ENCODE measurements at regions not wholly inside any gene's neighbourhood (a gene's known extent, or its start where the extent isn't known, plus 50 kb on each side); places are given as distances from the start of the nearest gene placed in this dataset.

DNA sequence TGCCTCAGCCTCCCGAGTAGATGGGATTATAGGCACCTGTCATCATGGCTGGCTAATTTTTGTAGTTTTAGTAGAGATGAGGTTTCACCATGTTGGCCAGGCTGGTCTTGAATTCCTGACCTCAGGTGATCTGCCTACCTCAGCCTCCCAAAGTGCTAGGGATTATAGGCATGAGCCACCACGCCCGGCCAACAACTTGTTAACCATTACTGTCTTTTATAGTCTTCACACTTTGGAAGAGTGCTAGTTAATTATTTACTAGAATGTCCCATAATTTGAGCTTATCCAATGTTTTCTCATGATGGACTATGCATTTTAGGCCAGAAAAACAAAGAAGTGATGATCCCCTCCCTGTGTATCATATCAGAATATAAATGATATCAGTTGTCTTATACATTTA lies 288.6 kb upstream of the CBLB start:
- Mint-ChIP-seq H3K4me3 (no peak overlapping the region), H3K9me3 (no peaks in the 10 kb centered on the region), H3K36me3 (no peaks in the 10 kb centered on the region), H3K27me3 (ENCODE audit: insufficient read depth, low read depth) (no peaks in the 10 kb centered on the region), H3K27ac (no peak overlapping the region), H3K4me1 (no peaks in the 10 kb centered on the region)
- Histone ChIP-seq H3K27me3 (no peaks in the 10 kb centered on the region), H3K9me3 (ENCODE audit: low read depth) (no peaks in the 10 kb centered on the region), H3F3A (ENCODE audit: low read depth) (no peaks in the 10 kb centered on the region), H3K4me3 (no peak overlapping the region), H3K79me2 (ENCODE audit: low read depth) (no peaks in the 10 kb centered on the region), H3K9ac (no peak overlapping the region), H3K4me1 (no peaks in the 10 kb centered on the region), H3K27ac (no peak overlapping the region), H4K20me1 (ENCODE audit: low read depth) (no peaks in the 10 kb centered on the region), H3K4me2 (no peak overlapping the region), H3K36me3 (no peaks in the 10 kb centered on the region), H2AFZ (replicated peaks) (no peak overlapping the region)
- TF ChIP-seq EZH2 (IDR thresholded peaks at IDR 0.05) (no peak), EZH2phosphoT487 (IDR thresholded peaks at IDR 0.05) (no peak)
- TF ChIP-seq, protein P1, sequence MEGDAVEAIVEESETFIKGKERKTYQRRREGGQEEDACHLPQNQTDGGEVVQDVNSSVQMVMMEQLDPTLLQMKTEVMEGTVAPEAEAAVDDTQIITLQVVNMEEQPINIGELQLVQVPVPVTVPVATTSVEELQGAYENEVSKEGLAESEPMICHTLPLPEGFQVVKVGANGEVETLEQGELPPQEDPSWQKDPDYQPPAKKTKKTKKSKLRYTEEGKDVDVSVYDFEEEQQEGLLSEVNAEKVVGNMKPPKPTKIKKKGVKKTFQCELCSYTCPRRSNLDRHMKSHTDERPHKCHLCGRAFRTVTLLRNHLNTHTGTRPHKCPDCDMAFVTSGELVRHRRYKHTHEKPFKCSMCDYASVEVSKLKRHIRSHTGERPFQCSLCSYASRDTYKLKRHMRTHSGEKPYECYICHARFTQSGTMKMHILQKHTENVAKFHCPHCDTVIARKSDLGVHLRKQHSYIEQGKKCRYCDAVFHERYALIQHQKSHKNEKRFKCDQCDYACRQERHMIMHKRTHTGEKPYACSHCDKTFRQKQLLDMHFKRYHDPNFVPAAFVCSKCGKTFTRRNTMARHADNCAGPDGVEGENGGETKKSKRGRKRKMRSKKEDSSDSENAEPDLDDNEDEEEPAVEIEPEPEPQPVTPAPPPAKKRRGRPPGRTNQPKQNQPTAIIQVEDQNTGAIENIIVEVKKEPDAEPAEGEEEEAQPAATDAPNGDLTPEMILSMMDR (IDR thresholded peaks at IDR 0.05), result no peak
- DNase-seq (ENCODE audit: low spot score), result no peak

DNA sequence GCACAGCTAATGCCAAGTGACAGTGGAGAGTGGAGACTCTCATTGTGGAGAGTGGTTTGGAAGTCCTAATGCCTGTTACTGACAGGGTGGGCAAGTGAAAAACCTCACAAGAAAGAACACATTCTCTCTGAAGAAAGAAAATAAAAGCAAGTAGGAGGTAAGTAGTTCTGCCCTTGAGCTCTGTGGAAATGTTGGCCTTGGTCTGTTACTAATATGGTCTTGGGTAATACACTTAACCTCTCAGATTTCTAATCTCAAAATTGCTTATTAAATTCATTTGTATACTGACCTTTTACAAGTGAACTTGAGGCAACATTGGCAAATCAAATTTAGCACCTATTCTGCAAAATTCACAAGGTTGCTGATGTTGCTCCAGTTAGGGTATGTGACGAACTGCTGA lies 291.6 kb upstream of the CBLB start:
- Mint-ChIP-seq H3K27ac (no peak overlapping the region), H3K4me1 (no peaks in the 10 kb centered on the region), H3K9me3 (no peaks in the 10 kb centered on the region), H3K4me3 (no peak overlapping the region), H3K27me3 (ENCODE audit: insufficient read depth, low read depth) (no peaks in the 10 kb centered on the region), H3K36me3 (no peaks in the 10 kb centered on the region)
- Histone ChIP-seq H3K79me2 (ENCODE audit: low read depth) (no peaks in the 10 kb centered on the region), H3K9ac (no peak overlapping the region), H4K20me1 (ENCODE audit: low read depth) (no peaks in the 10 kb centered on the region), H3K4me1 (no peaks in the 10 kb centered on the region), H2AFZ (replicated peaks) (no peak overlapping the region), H3K4me3 (no peak overlapping the region), H3K27me3 (no peaks in the 10 kb centered on the region), H3K9me3 (ENCODE audit: low read depth) (no peaks in the 10 kb centered on the region), H3F3A (ENCODE audit: low read depth) (no peaks in the 10 kb centered on the region), H3K4me2 (no peak overlapping the region), H3K36me3 (no peaks in the 10 kb centered on the region), H3K27ac (no peak overlapping the region)
- TF ChIP-seq EZH2phosphoT487 (IDR thresholded peaks at IDR 0.05) (no peak), EZH2 (IDR thresholded peaks at IDR 0.05) (no peak)
- TF ChIP-seq, protein P1 (IDR thresholded peaks at IDR 0.05), result no peak
- no peak for DNase-seq (ENCODE audit: low spot score)

DNA sequence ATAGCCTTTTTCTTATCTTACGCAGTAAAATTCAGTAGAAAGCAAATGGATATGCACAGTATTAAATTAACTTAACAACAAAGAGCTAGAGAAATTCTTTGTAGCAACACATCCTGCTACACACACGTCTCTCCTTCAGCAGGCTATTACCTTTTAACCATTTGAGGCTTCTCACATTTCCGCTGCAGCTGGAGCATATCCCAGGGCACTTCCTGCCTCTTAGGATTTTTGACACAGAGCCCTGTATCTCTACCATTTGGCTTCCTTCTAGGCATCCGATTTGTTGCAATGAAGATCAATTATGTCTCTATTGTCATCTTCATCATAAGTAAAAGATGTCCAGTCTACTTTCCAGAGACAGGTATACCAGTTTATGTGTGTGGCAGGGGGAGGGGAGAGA lies 292.4 kb upstream of the CBLB start:
- Histone ChIP-seq H3K36me3 (no peaks in the 10 kb centered on the region), H3K79me2 (ENCODE audit: low read depth) (no peaks in the 10 kb centered on the region), H4K20me1 (ENCODE audit: low read depth) (no peaks in the 10 kb centered on the region), H3K9me3 (ENCODE audit: low read depth) (no peaks in the 10 kb centered on the region), H3K27ac (no peak overlapping the region), H3K4me3 (no peak overlapping the region), H3K27me3 (no peaks in the 10 kb centered on the region), H3K4me2 (no peak overlapping the region), H3K4me1 (no peaks in the 10 kb centered on the region), H3K9ac (no peak overlapping the region), H2AFZ (replicated peaks) (no peak overlapping the region), H3F3A (ENCODE audit: low read depth) (no peaks in the 10 kb centered on the region)
- H3K4me3 Mint-ChIP-seq, result no peak overlapping the region
- DNase-seq (ENCODE audit: low spot score), result no peak
- H3K4me1 Mint-ChIP-seq, result no peaks in the 10 kb centered on the region
- H3K9me3 Mint-ChIP-seq, result no peaks in the 10 kb centered on the region
- no peaks in the 10 kb centered on the region for H3K27me3 Mint-ChIP-seq (ENCODE audit: insufficient read depth, low read depth)
- H3K27ac Mint-ChIP-seq, result no peak overlapping the region
- TF ChIP-seq EZH2phosphoT487 (IDR thresholded peaks at IDR 0.05) (no peak), EZH2 (IDR thresholded peaks at IDR 0.05) (no peak)
- TF ChIP-seq, protein P1 (IDR thresholded peaks at IDR 0.05), result no peak
- H3K36me3 Mint-ChIP-seq, result no peaks in the 10 kb centered on the region

DNA sequence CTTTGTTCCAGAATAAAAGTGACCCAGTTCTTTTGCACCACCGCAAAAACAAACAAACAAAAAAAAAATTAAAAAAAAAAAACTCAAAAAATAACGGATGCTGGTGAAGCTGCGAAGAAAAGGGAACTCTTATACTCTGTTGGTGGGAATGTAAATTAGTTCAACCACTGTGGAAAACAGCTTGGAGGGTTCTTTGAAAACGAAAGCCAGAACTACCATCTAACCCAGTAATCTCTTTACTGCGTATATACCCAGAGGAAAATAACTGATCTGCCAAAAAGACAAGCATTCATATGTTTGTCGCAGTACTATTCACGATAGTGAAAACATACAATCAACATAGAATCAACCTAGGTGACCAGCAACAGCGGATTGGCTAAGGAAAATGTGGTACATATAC lies 298.9 kb upstream of the CBLB start:
- H3K36me3 Mint-ChIP-seq, result no peaks in the 10 kb centered on the region
- Histone ChIP-seq H3K79me2 (ENCODE audit: low read depth) (no peaks in the 10 kb centered on the region), H3K9me3 (ENCODE audit: low read depth) (no peaks in the 10 kb centered on the region), H3K9ac (no peak overlapping the region), H3K27ac (no peak overlapping the region), H3K36me3 (no peaks in the 10 kb centered on the region), H3F3A (ENCODE audit: low read depth) (no peaks in the 10 kb centered on the region), H3K4me3 (no peak overlapping the region), H3K4me2 (no peak overlapping the region), H3K4me1 (peaks cover 4% of the 10 kb centered on the region), H2AFZ (replicated peaks) (no peak overlapping the region), H3K27me3 (no peaks in the 10 kb centered on the region), H4K20me1 (ENCODE audit: low read depth) (no peaks in the 10 kb centered on the region)
- H3K9me3 Mint-ChIP-seq, result no peaks in the 10 kb centered on the region
- H3K4me3 Mint-ChIP-seq, result no peak overlapping the region
- no peak for TF ChIP-seq EZH2phosphoT487 (IDR thresholded peaks at IDR 0.05)
- no peak for TF ChIP-seq EZH2 (IDR thresholded peaks at IDR 0.05)
- H3K4me1 Mint-ChIP-seq, result no peaks in the 10 kb centered on the region
- no peak for DNase-seq (ENCODE audit: low spot score)
- no peak overlapping the region for H3K27ac Mint-ChIP-seq
- H3K27me3 Mint-ChIP-seq (ENCODE audit: insufficient read depth, low read depth), result no peaks in the 10 kb centered on the region

Measured in neural progenitor cell (in vitro differentiated cells).